ENCODE measurements at regions not wholly inside any gene's neighbourhood (a gene's known extent, or its start where the extent isn't known, plus 50 kb on each side); places are given as distances from the start of the nearest gene placed in this dataset.

GRCh38 chr12:4822572-4822971 lies 87.1 kb upstream of the KCNA1 start:
- Histone ChIP-seq H3K4me3 (no peak overlapping the region), H3K36me3 (no peaks in the 10 kb centered on the region), H3K4me1 (no peaks in the 10 kb centered on the region), H3K27ac (no peak overlapping the region), H3K27me3 (no peaks in the 10 kb centered on the region), H3K9ac (ENCODE audit: low read depth in 2 of 2, low read length in 2 of 2) (no peak overlapping the region), H3K9me3 (no peaks in the 10 kb centered on the region)
- TF ChIP-seq, protein P1, sequence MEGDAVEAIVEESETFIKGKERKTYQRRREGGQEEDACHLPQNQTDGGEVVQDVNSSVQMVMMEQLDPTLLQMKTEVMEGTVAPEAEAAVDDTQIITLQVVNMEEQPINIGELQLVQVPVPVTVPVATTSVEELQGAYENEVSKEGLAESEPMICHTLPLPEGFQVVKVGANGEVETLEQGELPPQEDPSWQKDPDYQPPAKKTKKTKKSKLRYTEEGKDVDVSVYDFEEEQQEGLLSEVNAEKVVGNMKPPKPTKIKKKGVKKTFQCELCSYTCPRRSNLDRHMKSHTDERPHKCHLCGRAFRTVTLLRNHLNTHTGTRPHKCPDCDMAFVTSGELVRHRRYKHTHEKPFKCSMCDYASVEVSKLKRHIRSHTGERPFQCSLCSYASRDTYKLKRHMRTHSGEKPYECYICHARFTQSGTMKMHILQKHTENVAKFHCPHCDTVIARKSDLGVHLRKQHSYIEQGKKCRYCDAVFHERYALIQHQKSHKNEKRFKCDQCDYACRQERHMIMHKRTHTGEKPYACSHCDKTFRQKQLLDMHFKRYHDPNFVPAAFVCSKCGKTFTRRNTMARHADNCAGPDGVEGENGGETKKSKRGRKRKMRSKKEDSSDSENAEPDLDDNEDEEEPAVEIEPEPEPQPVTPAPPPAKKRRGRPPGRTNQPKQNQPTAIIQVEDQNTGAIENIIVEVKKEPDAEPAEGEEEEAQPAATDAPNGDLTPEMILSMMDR (IDR thresholded peaks at IDR 0.05), result no peak
- intact Hi-C loops (cut with DNase I), result no loop called here
- no peak for DNase-seq

GRCh38 chr12:4824380-4824779 lies 85.3 kb upstream of the KCNA1 start:
- no peak for DNase-seq
- H3K27me3 ChIP-seq, result no peaks in the 10 kb centered on the region
- intact Hi-C loops (cut with DNase I), result no loop called here
- no peak overlapping the region for H3K4me3 ChIP-seq
- no peak overlapping the region for H3K9ac ChIP-seq (ENCODE audit: low read depth in 2 of 2, low read length in 2 of 2)
- H3K4me1 ChIP-seq, result no peaks in the 10 kb centered on the region
- no peaks in the 10 kb centered on the region for H3K36me3 ChIP-seq
- no peaks in the 10 kb centered on the region for H3K9me3 ChIP-seq
- no peak overlapping the region for H3K27ac ChIP-seq
- TF ChIP-seq, protein P1 (IDR thresholded peaks at IDR 0.05), result no peak

DNA sequence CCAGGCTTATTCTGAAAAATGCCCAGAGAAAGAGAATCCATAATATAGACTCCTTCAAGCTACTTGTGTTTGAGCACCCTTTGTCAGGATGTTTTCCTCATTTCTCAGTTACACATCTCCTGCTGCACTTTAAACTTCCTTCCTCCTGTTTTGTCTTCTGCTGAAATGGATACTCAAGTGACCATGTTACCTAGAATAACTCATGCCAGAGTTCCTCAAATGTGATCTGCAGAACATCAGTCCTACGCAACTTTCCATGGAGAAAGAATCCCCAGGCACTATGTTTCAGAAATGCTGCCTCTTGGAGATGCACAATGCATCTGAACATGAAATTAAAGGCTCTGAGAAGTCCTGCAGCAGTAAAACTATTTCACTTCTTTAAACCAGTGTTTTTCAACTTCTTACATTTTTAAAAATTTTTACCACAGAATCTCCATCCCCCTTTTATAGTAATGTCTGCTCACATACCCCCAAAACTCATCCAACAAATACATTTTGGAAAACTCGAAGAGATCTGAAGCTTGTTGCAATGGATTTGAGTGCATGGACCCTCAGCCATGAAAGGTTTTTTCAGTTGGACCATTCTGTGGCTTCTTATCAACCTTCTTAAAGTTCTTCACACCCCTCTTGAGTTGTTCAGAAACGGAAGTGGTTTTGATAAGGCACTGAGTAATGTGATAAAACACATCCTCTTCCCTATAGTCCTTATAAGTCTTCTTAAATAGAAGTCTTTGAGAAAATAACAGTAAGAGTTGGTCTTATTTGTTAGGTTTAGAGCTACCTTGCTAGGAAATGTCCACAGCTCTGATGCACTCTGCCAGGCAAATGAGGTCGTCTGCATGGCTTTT lies 84.5 kb upstream of the KCNA1 start:
- H3K27ac ChIP-seq, result no peak overlapping the region
- H3K27me3 ChIP-seq, result no peaks in the 10 kb centered on the region
- no peak overlapping the region for H3K4me3 ChIP-seq
- H3K36me3 ChIP-seq, result no peaks in the 10 kb centered on the region
- no peaks in the 10 kb centered on the region for H3K9me3 ChIP-seq
- no peaks in the 10 kb centered on the region for H3K4me1 ChIP-seq
- intact Hi-C loops (cut with DNase I), result no loop called here
- TF ChIP-seq, protein P1 (IDR thresholded peaks at IDR 0.05), result no peak
- DNase-seq, result no peak
- no peak overlapping the region for H3K9ac ChIP-seq (ENCODE audit: low read depth in 2 of 2, low read length in 2 of 2)

GRCh38 chr12:4826909-4827308 lies 82.8 kb upstream of the KCNA1 start:
- Histone ChIP-seq H3K27ac (no peak overlapping the region), H3K4me3 (no peak overlapping the region), H3K27me3 (no peaks in the 10 kb centered on the region), H3K9ac (ENCODE audit: low read depth in 2 of 2, low read length in 2 of 2) (no peak overlapping the region), H3K9me3 (no peaks in the 10 kb centered on the region), H3K36me3 (no peaks in the 10 kb centered on the region), H3K4me1 (no peaks in the 10 kb centered on the region)
- DNase-seq, result no peak
- TF ChIP-seq, protein P1 (IDR thresholded peaks at IDR 0.05), result no peak
- intact Hi-C loops (cut with DNase I), result no loop called here

GRCh38 chr12:4828176-4828575 lies 81.5 kb upstream of the KCNA1 start:
- no peak overlapping the region for H3K4me3 ChIP-seq
- no peaks in the 10 kb centered on the region for H3K9me3 ChIP-seq
- TF ChIP-seq, protein P1 (IDR thresholded peaks at IDR 0.05), result no peak
- no peak overlapping the region for H3K9ac ChIP-seq (ENCODE audit: low read depth in 2 of 2, low read length in 2 of 2)
- H3K4me1 ChIP-seq, result no peaks in the 10 kb centered on the region
- no peaks in the 10 kb centered on the region for H3K27me3 ChIP-seq
- H3K27ac ChIP-seq, result no peak overlapping the region
- no peak for DNase-seq
- intact Hi-C loops (cut with DNase I), result no loop called here
- H3K36me3 ChIP-seq, result no peaks in the 10 kb centered on the region
